Mesothelial cell of epicardium (in vitro differentiated cells): ENCODE measurements at regions not wholly inside any gene's neighbourhood (a gene's known extent, or its start where the extent isn't known, plus 50 kb on each side); places are given as distances from the start of the nearest gene placed in this dataset.

Experiments
- DNase-seq, 2 experiments: peaks; one replicate each; pipeline ENCODE4 v3.0.0; 2021; ENCODE audit warnings: low spot score in 2 of 2; ENCODE audit not compliant: unreplicated experiment in 2 of 2
- H3K27ac Mint-ChIP-seq: 2 replicates; pipeline ENCODE4 v1.8.0; 2021; ENCODE audit warnings: mixed read lengths
- H3K27me3 Mint-ChIP-seq: 2 replicates; pipeline ENCODE4 v1.8.0; 2021; ENCODE audit warnings: low read depth, mixed read lengths
- H3K36me3 Mint-ChIP-seq: 2 replicates; pipeline ENCODE4 v1.8.0; 2021; ENCODE audit warnings: mixed read lengths
- H3K4me1 Mint-ChIP-seq: 2 replicates; pipeline ENCODE4 v1.8.0; 2021; ENCODE audit warnings: mixed read lengths
- H3K4me3 Mint-ChIP-seq: 2 replicates; pipeline ENCODE4 v1.8.0; 2021; ENCODE audit warnings: mild to moderate bottlenecking, moderate library complexity, mixed read lengths
- H3K9me3 Mint-ChIP-seq: 2 replicates; pipeline ENCODE4 v1.8.0; 2021; ENCODE audit warnings: mixed read lengths
- TF ChIP-seq, protein P1 (sequence below): fragments of 200-600 bp; sonication (generic); IDR thresholded peaks from one replicate; pipeline ENCODE4 v1.5.0; 2021; ENCODE audit warnings: antibody characterized with exemption; ENCODE audit not compliant: unreplicated experiment

GRCh38 chr2:129768485-129769184 is 210.8 kb upstream of the RAB6C start:
- Mint-ChIP-seq H3K36me3 (peaks cover 5% of the 10 kb centered on the region), H3K4me3 (no peak overlapping the region), H3K9me3 (peaks cover 15% of the 10 kb centered on the region), H3K27ac (peak overlapping the region; percentile 89), H3K27me3 (no peaks in the 10 kb centered on the region), H3K4me1 (peaks cover 54% of the 10 kb centered on the region)
- DNase-seq, result no peak
- TF ChIP-seq, protein P1, sequence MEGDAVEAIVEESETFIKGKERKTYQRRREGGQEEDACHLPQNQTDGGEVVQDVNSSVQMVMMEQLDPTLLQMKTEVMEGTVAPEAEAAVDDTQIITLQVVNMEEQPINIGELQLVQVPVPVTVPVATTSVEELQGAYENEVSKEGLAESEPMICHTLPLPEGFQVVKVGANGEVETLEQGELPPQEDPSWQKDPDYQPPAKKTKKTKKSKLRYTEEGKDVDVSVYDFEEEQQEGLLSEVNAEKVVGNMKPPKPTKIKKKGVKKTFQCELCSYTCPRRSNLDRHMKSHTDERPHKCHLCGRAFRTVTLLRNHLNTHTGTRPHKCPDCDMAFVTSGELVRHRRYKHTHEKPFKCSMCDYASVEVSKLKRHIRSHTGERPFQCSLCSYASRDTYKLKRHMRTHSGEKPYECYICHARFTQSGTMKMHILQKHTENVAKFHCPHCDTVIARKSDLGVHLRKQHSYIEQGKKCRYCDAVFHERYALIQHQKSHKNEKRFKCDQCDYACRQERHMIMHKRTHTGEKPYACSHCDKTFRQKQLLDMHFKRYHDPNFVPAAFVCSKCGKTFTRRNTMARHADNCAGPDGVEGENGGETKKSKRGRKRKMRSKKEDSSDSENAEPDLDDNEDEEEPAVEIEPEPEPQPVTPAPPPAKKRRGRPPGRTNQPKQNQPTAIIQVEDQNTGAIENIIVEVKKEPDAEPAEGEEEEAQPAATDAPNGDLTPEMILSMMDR, result no peak

DNA sequence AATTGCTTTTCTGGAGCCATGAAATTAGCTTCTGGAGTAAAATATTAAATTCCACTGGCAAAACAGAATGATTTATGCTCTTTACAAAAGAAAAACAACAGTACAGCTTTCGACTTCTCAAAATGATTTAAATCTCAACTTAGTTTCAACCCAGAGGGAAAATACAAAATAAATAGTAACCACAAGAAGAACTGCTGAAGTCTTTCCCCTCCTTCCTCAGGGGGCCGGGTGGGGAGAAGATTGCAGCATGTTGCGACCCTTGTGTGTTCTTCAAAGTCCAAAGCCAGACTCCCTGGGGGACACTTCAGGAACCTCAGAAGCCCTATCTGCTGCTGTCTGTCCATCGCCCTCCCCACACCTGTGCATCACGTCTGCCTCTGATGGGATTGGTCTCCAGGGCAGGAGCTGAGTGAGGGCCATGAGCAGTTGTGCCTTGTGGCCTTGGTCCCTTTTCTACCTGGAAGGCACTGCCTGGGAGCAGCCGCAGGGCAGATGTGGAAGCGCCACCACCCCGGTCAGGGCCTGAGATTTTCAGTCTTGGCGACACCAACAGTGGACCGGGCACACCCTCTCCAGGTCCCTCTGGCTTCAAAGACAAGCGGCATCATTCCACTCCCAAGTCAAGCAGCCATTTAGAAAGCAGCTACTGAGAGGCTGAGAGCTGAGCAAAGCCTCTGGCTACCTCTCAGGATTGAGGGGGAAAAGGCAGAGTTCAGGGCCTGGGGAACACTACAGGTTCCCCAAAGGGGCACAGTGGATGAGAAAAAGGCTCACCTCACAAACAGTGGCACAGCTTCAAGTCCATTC is 210.1 kb upstream of the RAB6C start:
- H3K27me3 Mint-ChIP-seq, result no peaks in the 10 kb centered on the region
- peak overlapping the region; percentile 89 for H3K27ac Mint-ChIP-seq
- peaks cover 6% of the 10 kb centered on the region for H3K36me3 Mint-ChIP-seq
- TF ChIP-seq, protein P1, result no peak
- no peak for DNase-seq
- peaks cover 18% of the 10 kb centered on the region for H3K9me3 Mint-ChIP-seq
- no peak overlapping the region for H3K4me3 Mint-ChIP-seq
- peaks cover 48% of the 10 kb centered on the region for H3K4me1 Mint-ChIP-seq

DNA sequence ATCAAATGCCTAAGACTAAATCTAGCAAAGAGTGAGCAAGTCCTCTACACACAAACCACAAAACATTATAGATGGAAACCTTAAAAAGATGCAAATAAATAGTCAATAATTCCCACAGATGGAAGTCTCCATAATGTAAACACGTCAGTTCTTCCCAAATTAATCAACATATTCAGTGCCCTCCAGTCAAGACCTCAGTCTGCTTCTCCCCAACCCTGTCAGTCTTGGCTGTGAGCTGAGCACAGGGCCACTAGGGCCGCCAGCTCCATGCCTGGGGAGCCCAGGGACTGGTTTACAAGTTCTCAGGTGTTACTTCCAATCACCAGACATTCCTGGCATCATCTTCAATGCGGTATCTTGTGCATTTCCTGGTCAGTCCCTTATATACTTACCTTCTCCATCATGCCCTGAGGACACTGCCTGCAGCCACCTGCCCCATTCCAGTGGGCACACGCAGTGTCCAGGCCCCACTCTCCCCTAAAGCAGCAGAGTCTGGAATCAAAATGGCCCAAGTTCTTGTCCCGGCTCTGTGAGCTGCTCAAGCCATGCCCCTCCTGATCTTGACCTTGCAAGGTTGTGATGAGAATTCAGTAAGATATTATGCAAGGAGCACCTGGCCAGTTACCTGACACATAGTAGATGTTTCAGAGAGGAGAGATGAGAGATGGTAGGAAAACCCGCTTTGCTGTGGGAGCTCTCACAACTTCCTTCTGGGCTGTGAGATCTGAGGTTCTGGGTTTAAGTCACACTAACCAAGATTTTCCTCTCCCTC is 207.9 kb upstream of the RAB6C start:
- no peak overlapping the region for H3K4me3 Mint-ChIP-seq
- peaks cover 6% of the 10 kb centered on the region for H3K36me3 Mint-ChIP-seq
- H3K9me3 Mint-ChIP-seq, result peaks cover 23% of the 10 kb centered on the region
- no peaks in the 10 kb centered on the region for H3K27me3 Mint-ChIP-seq
- peaks cover 46% of the 10 kb centered on the region for H3K4me1 Mint-ChIP-seq
- TF ChIP-seq, protein P1, result no peak
- DNase-seq, result no peak
- peak overlapping the region; percentile 39 for H3K27ac Mint-ChIP-seq

DNA sequence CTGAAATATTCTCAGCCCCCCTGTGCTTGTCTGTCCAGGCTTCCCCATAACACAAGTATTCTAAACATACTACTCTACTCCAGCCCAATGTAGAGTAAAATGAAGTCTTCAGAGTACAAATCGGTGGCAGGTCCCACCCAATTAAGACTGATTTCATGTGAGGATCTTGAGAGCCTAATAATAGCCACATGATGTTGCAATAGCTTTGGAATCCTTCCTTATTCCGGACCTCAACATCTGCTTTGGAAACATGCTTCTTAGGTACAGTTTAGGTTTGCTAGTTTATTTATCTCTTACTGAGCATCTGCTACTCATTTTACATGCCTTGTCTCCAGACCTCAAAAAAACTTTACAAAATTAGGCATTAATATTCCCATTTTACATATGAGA is 207.3 kb upstream of the RAB6C start:
- no peaks in the 10 kb centered on the region for H3K27me3 Mint-ChIP-seq
- no peak overlapping the region for H3K27ac Mint-ChIP-seq
- TF ChIP-seq, protein P1, result no peak
- peaks cover 23% of the 10 kb centered on the region for H3K9me3 Mint-ChIP-seq
- H3K4me3 Mint-ChIP-seq, result no peak overlapping the region
- H3K4me1 Mint-ChIP-seq, result peaks cover 47% of the 10 kb centered on the region
- DNase-seq, result no peak
- H3K36me3 Mint-ChIP-seq, result peaks cover 6% of the 10 kb centered on the region

GRCh38 chr2:129775952-129776653 is 203.4 kb upstream of the RAB6C start:
- Mint-ChIP-seq H3K9me3 (peaks cover 23% of the 10 kb centered on the region), H3K36me3 (peaks cover 6% of the 10 kb centered on the region), H3K27ac (peak overlapping the region; percentile 44), H3K27me3 (no peaks in the 10 kb centered on the region), H3K4me3 (no peak overlapping the region), H3K4me1 (peaks cover 51% of the 10 kb centered on the region)
- TF ChIP-seq, protein P1, result no peak
- no peak for DNase-seq
